NCI-H2196 treated with DMSO at 0.1 percent for 48 hours (cell line): ENCODE measurements at regions not wholly inside any gene's neighbourhood (a gene's known extent, or its start where the extent isn't known, plus 50 kb on each side); places are given as distances from the start of the nearest gene placed in this dataset.
"Not testable (repeated sequence)": the region's sequence is repeated elsewhere in the genome, so short reads cannot be mapped to it uniquely, and the experiment has no call there.

ENCODE experiments used
- DNase-seq: peaks from one replicate; lab custom pipeline; 2025; ENCODE audit not compliant: unreplicated experiment; lab: John Stamatoyannopoulos, UW

DNA sequence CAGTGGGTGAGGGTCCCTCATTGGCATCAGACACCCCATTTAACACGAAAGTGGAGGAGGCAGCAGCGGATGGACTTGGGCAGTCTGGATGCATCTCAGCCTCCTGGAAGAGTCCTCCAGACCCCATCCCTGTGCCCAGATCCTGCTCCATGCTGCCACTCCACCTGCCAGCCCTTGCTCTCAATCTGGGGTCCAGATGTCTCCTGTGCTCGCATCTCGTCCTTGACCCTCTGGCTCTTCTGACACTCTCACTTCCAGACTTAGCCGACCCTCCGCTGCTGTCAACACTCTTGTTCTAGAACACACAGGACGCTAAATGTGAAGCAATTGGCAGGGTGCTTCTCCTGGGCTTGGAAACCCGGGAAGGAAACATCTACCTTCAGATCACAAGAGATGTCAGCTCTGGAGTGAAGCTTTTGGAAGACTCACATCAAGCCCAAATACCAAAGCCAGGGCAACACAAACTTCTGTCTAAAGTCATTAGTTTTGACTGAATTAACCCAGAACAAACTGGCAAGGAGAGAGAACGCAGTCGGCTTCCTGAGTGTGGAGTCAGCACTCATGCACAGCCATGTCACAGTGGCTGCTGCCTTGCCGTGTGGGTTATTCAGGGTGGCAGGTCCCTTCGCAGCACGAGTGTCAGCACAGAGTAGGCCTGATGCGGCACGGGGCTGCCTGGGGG, 379.1 kb downstream of the TCERG1L start:
- DNase-seq: no peak

DNA sequence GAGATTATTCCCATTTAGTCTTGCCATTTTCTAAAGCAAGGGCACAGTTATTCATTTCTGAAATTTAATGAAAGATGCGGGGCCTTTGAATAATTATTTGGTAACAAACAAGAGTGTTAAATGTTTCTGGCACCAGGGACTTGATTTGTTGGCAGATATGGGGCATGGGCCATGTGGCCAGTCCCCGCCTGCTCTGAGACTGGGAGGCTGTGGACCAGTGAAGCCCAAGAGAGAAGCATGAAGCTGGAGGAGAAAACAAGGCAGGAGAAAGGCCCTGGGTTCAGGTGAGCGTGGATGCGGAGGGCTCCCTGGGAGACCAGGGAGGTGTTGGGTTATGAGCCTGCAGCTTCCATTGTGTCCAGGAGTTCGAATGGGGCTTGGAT, 378.5 kb downstream of the TCERG1L start:
- no peak for DNase-seq

GRCh38 chr10:130934293-130935127, 377.0 kb downstream of the TCERG1L start:
- DNase-seq: no peak

DNA sequence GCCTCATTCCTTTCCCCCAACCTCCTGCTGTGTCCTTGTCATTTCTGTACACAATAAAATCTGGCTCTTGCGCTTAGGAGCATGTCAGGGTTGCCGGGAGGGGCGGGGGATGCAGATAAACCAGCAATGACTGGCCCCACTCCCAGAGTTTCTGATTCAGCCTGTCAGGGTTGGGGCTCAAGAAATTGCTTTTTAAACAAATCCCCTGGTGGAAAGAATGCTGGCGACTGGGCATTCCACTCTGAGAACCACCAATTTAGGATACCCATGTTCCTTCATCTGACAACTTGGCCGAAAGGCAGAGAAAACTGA, 376.4 kb downstream of the TCERG1L start:
- DNase-seq: no peak

DNA sequence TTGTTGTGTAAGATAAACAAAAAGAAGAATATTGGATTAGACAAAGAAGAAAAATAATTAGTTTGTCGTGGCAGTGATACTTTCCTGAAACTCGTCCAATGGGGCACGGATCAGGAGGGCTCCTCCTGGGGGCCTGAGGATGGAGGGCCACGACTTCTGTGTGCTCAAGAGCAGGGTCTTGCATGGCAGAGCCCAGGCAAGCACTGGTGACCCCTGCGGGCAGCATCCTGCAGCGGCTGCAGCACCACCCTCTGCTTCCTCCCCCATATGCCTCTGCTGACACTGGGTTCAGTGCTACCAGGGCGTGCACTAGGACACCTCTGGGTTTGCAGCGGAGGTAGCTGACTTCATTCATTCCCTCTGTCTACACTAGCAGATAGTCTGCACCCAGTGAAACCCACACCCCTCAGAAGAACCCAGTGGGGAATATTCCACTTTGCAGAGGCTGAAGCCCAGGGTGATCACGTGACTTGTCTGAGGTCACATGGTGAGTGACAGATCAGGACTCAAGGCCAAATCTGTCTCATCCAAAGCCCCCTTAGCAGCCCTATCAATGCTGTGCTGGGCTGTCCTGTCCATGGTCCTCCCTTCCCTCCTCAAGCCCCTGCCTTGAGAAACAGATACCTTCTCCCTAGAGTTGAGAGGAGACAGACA, 375.5 kb downstream of the TCERG1L start:
- DNase-seq: no peak

DNA sequence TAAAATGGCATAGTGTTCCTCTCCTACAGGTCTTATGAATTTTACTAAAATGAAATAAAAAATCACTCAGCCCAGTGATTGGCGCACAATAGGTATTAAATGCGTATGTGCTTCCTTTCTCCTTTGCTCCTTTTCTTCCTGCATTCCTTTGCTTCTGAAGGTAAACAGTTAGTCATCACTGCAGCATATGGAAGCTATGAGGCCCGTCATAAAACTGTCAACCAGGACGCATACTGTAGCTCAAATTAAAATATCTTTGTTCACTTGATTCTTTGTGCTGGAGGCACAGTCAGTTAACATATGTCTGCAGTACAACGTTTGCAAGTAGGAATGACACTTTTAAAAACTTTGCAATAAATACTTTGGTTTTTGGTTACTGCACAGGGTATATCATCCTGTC, 374.7 kb downstream of the TCERG1L start:
- DNase-seq: no peak

GRCh38 chr10:130938051-130938450, 373.5 kb downstream of the TCERG1L start:
- DNase-seq: no peak

DNA sequence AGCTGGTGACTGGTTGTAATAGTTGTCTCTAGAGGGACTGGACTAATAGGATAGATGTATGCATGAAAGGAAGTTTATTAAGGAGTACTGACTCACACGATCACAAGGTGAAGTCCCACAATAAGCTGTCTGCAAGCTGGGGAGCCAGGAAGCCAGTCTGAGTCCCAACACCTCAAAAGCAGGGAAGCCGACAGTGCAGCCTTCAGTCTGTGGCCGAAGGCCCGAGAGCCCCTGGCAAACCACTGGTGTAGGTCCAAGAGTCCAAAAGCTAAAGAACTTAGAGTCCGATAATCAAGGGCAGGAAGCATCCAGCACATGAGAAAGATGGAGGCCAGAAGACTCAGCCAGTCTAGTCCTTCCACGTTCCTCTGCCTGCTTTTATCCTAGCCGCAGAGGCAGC, 372.6 kb downstream of the TCERG1L start:
- not testable (repeated sequence) for DNase-seq

DNA sequence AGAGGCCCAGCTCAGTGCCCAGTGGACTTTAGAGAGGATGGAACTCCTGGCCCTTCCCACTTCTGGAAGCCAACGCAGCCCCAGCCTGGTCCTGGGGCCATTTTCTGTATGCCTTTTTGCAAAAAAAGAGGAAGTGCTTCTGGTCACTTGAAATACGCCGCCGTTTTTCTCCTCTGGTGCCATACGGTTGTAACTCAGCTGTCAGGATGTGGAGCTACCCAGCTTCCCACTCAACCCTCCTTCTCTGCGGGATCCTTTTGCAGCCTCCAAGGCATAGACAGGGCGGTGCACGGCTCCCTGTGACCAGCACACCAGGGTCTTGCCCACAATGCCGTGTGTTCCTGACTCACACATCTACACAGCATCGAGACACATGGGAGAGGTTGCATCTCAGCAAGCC, 369.6 kb downstream of the TCERG1L start:
- no peak for DNase-seq

- no peak for DNase-seq
These were observed 359.4 kb downstream of the TCERG1L start for GRCh38 chr10:130952086-130952485.

DNA sequence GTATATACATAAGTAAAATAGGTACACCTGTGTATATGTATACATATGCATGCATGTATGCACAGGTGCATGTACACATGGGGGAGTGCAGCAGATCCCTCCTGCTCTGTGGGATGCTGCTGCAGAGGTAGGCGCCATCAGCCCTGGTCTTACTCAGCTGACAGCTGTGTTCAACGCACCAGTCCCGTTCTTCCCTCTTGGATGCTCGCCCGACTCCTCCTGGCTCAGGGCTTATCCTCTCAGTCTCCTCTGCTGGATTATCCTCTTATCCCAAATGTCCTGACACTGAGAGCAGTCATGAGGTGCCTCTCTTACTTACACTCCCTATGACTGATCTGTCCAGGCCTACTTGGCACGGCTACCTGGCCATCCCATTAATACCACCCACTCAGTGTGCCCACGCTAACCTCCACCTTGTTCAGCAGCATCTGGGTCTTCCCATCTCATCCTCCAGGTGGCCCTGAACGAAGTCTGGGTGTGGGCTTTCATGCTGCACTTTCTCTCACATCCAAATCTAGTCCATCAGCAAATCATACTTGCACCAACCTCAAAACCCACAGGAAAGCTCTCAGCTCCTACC, 357.1 kb downstream of the TCERG1L start:
- no peak for DNase-seq

DNA sequence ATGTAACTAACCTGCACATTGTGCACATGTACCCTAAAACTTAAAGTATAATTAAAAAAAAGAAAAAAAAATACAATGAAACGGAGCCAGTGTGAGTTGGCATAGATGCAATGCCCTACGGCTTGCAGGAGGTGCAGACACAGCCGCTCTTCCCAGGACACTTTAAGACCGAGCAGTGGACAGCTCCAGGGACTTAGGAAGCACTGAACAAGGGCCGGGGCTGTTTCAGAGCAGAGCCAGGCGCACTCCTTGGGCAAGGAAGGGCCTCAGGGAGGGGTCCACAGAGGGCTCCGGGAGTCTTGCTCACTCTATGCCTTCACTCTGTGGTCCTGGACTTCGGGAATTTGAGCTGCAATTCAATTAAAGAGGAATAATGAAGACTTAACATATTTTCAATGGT, 355.3 kb downstream of the TCERG1L start:
- DNase-seq: no peak

- DNase-seq: no peak
These were observed 354.1 kb downstream of the TCERG1L start for GRCh38 chr10:130957423-130957822.

DNA sequence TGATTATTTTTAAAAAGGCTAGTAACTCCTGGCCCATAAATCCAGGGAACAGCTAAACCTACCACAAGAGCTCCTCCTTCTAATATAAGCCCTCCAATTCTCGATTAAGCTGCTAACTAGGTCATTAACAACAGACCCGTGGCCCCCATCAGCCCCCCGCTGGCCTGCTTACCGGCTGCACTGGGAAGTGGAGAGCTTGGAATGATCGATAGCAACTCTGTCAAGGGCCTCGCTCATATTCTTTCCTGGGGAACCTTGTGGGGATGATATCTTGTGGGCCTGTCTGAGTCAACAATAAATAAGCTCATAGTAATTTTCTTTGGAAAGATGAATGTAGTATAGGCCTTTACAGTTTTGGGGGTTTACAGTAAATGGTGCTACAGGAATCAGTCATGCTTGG, 353.5 kb downstream of the TCERG1L start:
- DNase-seq: no peak

GRCh38 chr10:130958981-130959751, 352.4 kb downstream of the TCERG1L start:
- no peak for DNase-seq

GRCh38 chr10:130959752-130960195, 351.7 kb downstream of the TCERG1L start:
- DNase-seq: no peak

DNA sequence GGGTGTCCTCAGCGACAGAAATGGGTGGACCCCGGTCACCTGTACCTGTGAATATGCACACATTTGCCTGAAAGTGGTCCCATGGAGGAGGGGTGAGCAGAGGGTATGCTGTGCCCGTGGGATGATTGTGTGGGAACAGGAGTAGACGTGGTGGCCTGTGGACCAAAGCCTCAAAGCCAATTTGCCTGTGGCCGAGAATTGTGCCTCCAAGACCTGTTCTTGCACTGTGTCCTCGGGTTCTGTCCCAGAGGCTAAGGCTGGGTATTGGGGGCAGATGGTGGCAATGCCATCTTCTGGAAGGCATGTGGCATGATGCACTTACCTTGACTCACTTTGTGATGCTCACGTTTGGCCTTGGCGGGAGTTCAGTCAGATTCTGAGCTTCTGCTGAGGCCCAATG, 351.0 kb downstream of the TCERG1L start:
- no peak for DNase-seq

GRCh38 chr10:130961506-130962239, 349.8 kb downstream of the TCERG1L start:
- no peak for DNase-seq

DNA sequence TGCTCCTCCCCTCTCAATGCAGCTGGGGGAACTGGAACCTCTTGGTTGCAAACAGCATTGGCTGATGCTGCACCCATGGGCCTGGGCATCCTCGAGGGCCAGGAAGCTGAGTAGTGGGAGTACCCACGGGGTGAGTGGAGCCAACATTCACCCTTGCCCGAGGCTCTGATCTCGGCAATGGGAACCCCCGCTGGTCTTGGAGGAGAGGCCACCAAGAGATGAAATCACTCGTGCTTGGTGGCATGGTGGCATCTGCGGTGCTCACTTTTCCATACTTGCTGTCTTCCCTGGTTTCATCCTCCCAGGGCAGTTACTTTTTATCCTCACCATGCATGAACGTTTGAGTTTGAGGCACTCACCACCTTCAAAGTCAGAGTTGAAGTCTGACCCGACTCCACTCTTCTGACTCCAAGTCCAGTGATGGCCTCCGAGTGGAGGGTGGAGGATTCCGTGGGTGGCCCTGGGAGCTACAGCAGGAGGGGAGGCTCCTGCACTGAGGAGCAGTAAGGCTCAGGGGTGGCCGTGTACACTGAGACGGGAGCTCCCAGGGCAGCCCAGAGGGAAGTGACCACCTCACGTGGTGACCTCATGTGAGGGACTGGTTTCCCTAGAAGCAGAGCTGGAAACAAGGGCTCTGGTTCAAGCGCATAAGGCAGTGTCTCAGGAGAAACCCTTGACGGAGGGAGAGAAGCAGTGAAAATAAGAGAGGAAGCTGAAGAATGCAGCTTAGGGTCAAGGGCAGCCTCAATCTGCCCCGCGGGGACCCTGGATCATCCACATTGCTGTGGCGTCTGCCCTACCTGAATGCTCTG, 349.1 kb downstream of the TCERG1L start:
- no peak for DNase-seq

DNA sequence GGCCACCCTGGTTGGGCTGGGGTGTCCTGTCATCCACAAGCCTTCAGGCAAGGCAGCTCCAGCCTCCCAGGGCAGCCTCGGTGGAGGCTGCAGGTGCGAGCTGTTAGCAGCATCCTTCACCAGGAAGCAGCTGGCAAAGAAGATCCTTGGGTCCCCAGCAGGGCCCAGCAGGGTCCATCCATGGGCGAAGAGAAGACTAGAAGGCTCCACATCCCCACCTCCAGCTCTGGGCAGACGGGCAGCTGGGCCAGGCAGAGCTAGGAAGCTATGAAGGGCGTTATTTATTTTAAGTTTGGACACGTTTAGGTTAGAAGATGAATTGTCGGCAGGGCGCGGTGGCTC, 348.5 kb downstream of the TCERG1L start:
- DNase-seq: no peak
